ENCODE measurements at regions not wholly inside any gene's neighbourhood (a gene's known extent, or its start where the extent isn't known, plus 50 kb on each side); places are given as distances from the start of the nearest gene placed in this dataset.

DNA sequence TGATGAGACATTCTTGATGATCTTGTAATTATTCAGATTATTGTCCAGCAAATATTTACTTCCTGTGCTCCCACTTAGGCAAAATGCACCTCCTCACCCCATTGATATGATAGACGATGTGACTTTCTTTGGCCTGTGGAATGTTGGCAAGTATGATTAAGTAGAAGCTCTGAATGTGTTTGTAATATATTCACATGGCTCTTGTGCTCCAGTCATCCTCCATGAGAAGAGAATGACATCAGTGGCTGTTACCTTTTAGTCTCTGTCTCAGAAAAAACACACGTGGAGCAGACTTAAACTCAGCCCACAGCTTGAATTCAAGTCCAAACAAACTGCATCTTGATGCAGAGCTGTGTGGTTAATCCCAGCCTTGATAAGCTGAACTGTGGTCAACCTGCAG, 984.3 kb upstream of the FBXO33 start:
- H3K4me3 ChIP-seq (ENCODE audit: low read length): no peak overlapping the region
- no peak for DNase-seq (ENCODE audit: low read depth)
- TF ChIP-seq, protein P1, sequence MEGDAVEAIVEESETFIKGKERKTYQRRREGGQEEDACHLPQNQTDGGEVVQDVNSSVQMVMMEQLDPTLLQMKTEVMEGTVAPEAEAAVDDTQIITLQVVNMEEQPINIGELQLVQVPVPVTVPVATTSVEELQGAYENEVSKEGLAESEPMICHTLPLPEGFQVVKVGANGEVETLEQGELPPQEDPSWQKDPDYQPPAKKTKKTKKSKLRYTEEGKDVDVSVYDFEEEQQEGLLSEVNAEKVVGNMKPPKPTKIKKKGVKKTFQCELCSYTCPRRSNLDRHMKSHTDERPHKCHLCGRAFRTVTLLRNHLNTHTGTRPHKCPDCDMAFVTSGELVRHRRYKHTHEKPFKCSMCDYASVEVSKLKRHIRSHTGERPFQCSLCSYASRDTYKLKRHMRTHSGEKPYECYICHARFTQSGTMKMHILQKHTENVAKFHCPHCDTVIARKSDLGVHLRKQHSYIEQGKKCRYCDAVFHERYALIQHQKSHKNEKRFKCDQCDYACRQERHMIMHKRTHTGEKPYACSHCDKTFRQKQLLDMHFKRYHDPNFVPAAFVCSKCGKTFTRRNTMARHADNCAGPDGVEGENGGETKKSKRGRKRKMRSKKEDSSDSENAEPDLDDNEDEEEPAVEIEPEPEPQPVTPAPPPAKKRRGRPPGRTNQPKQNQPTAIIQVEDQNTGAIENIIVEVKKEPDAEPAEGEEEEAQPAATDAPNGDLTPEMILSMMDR (conservative IDR thresholded peaks at IDR 0.05; ENCODE audit: low read length): no peak

DNA sequence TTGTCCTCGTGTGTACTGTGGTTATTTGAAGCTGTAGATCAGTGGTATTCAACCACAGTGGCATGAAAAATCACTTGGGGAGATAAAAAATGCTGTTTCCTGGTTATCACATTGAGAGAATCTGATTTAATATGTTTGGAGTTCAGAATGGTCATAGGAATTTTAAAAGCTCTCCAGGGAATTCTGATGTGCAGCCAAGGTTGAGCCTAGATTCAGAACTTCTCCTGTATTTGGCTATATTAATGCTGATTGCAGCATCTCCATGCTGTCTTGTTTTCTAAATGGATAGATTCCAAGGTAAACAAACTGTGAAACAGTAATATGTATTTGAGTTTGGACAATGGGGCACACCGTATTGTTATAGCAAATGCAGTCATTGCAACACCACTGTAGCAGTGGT, 982.2 kb upstream of the FBXO33 start:
- H3K4me3 ChIP-seq (ENCODE audit: low read length): no peak overlapping the region
- no peak for DNase-seq (ENCODE audit: low read depth)
- TF ChIP-seq, protein P1 (conservative IDR thresholded peaks at IDR 0.05; ENCODE audit: low read length): no peak

DNA sequence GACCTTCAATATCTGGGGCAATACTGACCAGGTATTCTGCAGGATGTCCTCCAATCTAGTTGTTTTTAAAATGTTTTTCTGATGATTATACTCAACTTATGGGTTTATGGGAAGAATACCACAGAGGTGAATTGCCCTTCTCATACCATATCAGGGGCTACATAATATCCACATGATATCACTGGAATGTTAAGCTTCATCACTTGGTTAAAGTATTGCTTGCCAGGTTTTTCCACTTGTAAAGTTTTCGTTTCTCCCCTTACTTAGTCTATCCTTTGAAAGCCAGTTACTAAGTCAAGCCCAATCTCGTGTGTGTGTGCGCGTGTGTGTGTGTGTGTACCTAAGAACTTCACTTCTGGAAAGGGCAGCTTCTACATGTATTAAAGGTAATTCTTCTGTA, 980.9 kb upstream of the FBXO33 start:
- DNase-seq (ENCODE audit: low read depth): no peak
- H3K4me3 ChIP-seq (ENCODE audit: low read length): no peak overlapping the region
- TF ChIP-seq, protein P1 (conservative IDR thresholded peaks at IDR 0.05; ENCODE audit: low read length): no peak

DNA sequence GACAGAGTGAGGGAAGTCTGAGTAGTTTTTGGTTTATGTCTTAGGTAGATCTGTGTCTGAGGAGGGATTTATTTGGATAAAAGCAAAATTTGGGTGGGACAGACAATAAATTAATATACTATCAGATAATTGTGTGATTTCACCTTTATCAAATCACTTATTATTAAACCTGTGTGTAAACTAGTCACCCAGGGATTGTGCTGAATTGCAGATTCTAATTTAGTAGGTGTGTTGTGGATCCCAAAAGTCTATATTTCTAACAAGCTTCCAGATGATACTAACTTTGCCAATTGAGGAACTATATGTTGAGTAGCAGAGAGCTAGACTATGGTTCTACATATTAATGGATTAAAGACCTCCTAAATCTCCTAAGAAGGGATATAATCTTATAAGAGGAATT, 978.5 kb upstream of the FBXO33 start:
- H3K4me3 ChIP-seq (ENCODE audit: low read length): no peak overlapping the region
- TF ChIP-seq, protein P1 (conservative IDR thresholded peaks at IDR 0.05; ENCODE audit: low read length): no peak
- DNase-seq (ENCODE audit: low read depth): no peak

DNA sequence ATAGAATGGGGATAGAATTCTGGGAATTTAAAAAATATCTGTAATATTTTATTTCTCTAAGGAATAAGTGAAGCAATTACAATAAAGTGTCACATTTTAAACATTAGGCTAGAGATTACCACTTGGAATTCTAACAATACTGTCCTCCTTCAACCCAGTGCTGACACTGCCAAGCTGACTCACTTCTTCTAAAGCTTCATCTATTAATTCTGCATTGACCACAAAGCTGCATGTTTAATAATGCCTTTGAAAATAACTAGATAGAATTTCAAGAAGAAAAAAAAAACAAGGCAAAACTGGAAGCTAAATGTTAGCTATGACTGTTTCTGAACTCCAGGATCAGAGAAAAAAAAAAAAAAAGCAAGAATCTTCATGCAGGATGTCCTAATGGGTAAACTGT, 970.7 kb upstream of the FBXO33 start:
- no peak for DNase-seq (ENCODE audit: low read depth)
- no peak overlapping the region for H3K4me3 ChIP-seq (ENCODE audit: low read length)
- TF ChIP-seq, protein P1 (conservative IDR thresholded peaks at IDR 0.05; ENCODE audit: low read length): no peak

DNA sequence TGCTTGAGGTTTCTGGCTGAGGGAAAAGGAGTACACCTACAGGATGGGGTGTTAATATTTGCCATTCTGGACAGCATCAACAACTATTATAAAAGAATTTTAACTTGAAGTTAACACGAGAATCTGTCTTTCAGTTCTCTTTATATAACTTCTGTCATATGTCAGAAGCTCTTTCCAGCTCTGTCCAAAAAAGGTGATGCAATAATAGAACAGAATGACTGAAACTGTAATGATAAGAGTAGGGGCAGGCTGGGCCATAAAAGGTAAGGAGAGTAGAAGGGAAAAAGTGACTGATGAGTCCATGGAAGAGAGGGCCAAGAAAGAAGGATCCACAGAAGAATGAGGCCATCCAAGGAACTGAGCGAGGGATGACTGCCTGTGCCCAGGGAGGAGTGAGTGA, 966.7 kb upstream of the FBXO33 start:
- H3K4me3 ChIP-seq (ENCODE audit: low read length): no peak overlapping the region
- no peak for DNase-seq (ENCODE audit: low read depth)
- TF ChIP-seq, protein P1 (conservative IDR thresholded peaks at IDR 0.05; ENCODE audit: low read length): no peak

DNA sequence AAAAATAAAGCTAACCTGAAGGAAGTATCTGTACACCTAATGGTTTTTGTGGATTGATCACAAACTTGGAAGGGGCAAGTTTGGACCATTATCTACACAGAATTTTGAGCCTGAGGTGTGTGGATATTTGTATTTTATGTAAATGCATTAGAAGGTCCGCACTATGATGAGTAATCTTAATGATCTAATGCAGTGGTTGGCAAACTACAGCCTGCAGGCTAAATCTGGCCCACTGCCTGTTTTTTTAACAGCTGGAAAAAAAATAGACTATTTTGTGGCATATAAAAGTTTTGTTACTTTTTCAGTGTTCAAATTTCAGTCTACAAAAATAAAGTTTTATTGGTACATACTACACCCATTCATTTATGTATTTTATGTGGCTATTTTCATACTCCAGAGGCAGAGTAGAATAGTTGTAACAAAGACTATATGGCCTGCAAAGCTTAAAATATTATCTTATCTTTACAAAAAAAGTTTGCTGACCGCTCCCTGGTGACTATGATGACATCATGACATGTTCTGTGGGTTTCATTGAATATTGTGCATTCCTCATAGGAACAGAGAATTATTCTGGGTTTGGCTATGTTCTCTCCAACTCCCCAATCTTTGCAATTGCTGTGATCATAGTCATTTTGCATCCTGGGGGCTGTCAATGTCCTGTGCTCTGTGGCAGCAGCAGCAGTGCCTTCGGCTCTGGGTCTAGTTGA, 962.6 kb upstream of the FBXO33 start:
- TF ChIP-seq, protein P1 (conservative IDR thresholded peaks at IDR 0.05; ENCODE audit: low read length): no peak
- no peak overlapping the region for H3K4me3 ChIP-seq (ENCODE audit: low read length)
- DNase-seq (ENCODE audit: low read depth): no peak

Measured in AG10803 (cell line).